ENCODE measurements at regions not wholly inside any gene's neighbourhood (a gene's known extent, or its start where the extent isn't known, plus 50 kb on each side); places are given as distances from the start of the nearest gene placed in this dataset.

DNA sequence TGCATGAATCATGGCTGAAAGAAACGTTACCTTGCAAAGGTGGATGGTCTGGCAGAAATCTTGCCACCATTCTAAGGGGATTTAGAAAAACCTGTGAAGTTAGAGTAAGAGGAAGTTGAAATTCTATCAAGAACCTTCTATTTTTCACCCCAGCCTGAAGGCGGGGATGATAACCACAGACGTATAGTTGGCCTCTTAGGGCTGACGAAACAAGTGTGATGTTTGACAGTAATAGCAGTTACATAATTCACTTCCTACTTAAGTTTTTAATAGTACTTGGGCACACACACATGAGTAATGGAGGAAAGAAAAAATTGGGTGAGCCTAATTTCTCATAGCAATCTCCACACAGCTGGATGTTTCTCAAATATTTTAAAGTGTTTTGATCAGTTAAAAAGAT, 336.6 kb upstream of the SALL3 start:
- no peak for DNase-seq (ENCODE audit: low read depth in 2 of 2)

DNA sequence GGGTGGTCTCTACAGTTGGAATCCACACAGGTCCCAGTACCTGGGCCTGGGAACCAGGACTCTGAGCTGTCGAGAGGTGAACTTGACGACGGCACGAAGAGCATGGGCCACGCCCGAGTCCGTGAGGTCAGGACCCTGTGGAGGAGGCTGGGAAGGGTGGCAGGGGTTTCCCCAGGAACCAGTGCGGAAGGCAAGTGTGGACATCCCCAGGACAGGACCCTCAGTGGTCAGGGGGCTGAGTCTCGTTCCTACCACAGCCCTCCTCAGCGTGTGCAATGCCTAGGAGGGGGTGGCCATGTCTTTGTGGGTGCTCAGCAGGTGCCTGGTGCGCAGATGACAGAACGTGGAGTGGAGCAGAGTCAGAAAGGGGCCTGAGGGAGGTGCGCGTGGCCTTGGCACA, 335.6 kb upstream of the SALL3 start:
- no peak for DNase-seq (ENCODE audit: low read depth in 2 of 2)

DNA sequence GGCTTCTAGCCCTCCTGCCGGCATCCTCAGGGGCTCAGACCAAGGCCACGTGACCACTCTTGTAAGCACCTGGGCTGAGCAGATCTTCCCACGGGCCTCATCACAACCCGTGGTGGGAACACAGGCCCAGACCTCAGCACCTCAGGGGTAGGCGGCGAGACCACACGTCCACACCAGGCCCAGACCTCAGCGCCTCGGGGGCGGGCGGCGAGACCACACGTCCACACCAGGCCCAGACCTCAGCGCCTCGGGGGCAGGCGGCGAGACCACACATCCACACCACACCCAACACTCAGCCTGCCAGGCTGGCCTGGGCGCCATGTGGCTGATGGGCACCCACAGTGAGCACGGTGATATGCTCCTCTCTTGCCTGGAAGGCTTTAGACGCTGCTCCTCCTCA, 334.4 kb upstream of the SALL3 start:
- no peak for DNase-seq (ENCODE audit: low read depth in 2 of 2)

DNA sequence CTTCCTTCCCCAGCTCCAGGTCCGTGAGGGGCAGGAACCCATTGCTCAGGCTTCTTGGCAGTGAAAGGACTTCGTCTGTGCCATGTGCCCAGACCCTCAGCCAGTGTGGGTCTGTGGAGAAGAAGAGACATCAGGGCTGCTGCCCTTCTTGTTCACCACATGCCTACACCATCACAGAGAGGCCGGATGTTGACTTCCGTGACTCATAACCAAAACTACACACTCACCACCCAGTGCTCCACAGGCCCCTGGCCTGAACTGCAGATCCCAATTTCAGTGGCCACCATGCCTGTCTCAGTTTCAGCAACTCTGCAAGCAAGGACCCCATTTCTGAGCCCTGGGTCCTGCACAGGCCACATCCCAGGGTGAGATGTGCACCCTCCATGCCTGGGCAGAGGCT, 332.6 kb upstream of the SALL3 start:
- no peak for DNase-seq (ENCODE audit: low read depth in 2 of 2)

GRCh38 chr18:78649421-78649820, 330.2 kb upstream of the SALL3 start:
- no peak for DNase-seq (ENCODE audit: low read depth in 2 of 2)

GRCh38 chr18:78650926-78651325, 328.7 kb upstream of the SALL3 start:
- DNase-seq (ENCODE audit: low read depth in 2 of 2), result no peak

DNA sequence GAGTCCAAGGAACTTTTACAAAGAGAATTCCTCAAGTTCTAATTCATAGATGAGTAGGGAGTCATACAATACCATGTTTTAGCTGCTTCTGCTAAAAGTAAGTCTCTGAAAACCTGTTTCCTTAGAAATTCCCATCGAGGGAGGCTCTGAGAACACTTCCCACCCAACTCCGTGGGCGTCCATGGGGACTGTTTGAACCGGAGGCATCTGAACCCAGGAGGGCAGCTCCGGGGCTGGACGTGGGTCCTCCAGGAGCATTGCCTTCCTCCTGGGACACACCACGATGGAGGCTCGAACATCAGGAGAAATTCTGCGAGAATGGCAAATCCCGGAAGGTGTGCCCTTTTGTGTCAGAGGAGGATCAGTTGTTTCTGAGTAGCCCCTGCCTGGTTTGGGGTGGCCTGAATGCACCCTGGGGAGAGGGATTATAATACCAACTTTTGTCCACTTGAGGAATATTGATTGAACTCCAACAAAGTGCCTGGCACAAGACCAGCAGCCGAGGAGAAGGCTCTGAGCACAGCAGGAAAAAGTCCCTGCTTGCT, 327.5 kb upstream of the SALL3 start:
- DNase-seq (ENCODE audit: low read depth in 2 of 2), result no peak

DNA sequence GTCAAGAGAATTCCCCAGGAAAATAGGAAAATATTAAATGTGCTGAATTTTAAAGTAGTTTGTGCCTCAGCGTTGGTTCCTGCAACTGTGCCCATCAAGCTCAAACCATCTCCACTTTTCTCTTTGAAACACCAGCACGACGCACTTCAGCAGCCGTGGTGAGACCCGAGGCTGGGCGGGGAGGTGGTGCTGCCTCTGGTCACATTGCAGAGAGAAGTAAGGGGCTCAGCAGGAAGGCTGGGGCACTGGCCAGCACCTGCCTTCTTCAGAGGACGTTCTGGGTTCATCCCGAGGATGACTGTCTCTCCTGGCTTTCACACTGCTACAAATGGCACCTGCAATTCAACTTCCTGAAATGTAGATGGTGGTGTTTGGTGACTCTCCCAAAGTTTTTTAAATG, 323.7 kb upstream of the SALL3 start:
- no peak for DNase-seq (ENCODE audit: low read depth in 2 of 2)

GRCh38 chr18:78656346-78656925, 323.2 kb upstream of the SALL3 start:
- no peak for DNase-seq (ENCODE audit: low read depth in 2 of 2)

DNA sequence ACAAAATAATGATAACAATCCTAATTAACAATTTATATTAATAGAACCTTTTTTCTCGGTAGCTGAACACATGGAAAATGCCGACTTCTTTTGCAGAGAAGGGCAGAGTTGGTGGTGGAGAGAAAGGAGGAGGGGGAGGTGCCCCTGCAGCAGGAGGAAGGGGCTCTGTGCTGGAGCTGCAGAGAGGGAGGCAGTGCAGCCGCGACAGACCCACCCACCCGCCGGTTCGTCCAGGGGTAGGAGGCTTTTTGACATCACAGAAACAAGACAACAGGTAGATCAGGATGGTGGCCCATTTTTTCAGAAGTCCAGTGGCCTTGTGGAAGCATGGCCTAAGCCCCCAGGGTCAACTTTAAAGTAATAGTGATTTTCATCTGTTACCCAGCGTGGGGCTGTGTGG, 321.1 kb upstream of the SALL3 start:
- DNase-seq (ENCODE audit: low read depth in 2 of 2), result no peak

DNA sequence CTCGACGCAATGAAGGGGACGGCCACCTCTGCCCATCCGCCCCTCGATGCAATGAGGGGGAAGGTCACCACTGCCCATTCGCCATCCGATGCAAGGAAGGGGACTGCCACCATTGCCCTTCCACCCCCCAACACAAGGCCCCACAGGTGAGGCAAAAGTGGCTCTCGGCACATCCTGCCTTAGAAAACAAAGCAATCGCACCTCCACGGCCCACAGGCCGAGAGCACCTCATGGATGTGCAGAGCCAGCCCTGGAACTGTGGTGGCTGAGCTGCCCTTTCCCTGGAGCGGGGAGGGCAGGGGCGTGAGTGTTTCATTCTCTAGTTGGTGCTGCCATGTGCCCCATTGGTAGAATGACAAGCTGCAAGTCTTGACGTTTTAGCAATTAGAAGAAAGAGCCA, 320.6 kb upstream of the SALL3 start:
- DNase-seq (ENCODE audit: low read depth in 2 of 2), result no peak

DNA sequence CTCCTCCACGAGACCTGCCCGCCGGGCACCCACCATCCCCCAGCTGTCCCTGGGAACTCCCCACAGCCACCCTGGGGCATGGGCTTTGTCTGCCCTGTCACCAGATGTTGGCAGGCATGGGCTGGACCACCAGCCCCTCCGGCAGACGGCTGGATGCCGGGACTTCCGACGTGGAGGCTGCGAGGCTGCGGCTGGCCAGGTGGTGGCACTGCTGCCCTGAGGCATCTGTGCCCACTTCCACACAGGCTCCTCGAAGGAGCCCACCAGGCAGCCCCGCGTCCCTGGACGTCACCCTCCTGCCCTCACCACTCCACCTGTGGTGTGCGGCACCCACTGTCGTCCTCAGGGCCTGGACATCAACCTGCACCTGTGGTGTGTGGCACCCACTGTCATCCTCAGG, 319.9 kb upstream of the SALL3 start:
- DNase-seq (ENCODE audit: low read depth in 2 of 2), result peak in 1 of 2 donors; percentile 19

DNA sequence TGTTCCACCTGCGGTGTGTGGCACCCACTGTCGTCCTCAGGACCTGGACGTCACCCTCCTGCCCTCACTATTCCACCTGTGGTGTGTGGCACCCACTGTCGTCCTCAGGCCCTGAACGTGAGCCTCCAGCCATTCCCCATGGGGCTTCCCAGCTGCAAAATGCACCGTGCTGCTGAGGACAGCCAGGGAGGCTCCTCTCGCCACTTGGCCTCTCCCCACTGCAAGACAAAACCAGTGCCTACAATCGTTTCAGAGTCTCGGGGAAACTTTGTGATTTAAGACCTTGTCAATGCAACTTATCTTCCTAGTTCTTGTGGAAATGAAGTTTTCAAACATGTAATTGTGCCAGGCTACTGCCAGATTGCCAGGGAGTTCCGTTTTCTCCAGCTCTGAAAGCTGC, 319.3 kb upstream of the SALL3 start:
- no peak for DNase-seq (ENCODE audit: low read depth in 2 of 2)

GRCh38 chr18:78661316-78661715, 318.3 kb upstream of the SALL3 start:
- no peak for DNase-seq (ENCODE audit: low read depth in 2 of 2)

DNA sequence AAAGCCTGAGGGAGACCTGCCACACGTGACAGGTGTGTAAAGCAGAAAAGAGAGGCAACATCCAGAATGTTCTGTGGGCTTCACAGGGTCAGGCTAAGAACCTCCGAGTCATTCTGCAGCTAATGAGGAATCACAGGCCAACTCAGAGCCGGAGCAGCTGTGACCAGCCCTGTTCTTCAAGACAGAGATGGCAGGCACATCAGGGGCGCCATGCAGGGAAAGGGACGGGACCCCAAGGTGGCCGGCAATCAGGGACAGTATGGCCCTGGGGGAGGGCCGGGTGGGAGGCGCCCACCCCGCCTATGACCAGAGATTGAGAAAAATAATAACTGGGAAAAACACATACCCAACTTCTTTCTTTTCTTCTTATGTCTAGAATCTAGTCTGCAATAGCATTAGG, 316.7 kb upstream of the SALL3 start:
- no peak for DNase-seq (ENCODE audit: low read depth in 2 of 2)

DNA sequence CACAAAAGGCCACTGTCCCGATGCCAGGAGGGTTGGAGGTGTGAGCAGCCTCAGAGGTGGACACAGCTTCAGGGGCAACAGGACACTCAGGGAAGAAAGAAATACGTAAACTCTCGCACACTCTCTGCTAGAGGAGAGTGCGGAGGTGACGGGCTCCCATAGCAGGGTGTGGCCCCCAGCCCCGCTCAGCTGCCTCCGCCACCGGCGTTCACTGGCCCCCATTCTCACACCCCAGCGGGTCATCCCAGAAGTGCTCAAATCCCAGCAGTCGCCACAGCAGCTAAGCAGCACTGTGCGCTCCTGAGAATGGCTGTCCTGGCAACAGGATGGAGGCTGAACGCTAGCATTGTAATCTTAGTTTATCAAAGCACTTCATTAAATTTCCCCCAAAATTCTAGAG, 315.6 kb upstream of the SALL3 start:
- DNase-seq (ENCODE audit: low read depth in 2 of 2), result no peak

DNA sequence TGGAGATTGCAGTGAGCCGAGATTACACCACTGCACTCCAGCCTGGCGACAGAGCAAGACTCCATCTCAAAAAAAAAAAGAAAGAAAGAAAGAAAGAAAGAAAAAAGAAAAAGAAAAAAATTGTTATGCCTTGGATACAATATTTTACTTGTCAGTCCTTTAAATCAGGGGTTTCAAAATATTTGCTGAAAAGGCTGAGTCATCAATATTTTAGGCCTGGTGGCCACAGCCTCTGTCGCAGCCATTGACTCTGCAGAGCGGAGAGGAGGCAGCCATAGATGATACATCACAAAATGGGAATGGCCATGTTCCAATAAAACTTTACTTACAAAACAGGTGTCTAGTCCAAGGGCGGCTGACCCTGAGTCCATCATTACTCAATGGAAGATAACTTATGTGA, 314.8 kb upstream of the SALL3 start:
- DNase-seq (ENCODE audit: low read depth in 2 of 2), result no peak

DNA sequence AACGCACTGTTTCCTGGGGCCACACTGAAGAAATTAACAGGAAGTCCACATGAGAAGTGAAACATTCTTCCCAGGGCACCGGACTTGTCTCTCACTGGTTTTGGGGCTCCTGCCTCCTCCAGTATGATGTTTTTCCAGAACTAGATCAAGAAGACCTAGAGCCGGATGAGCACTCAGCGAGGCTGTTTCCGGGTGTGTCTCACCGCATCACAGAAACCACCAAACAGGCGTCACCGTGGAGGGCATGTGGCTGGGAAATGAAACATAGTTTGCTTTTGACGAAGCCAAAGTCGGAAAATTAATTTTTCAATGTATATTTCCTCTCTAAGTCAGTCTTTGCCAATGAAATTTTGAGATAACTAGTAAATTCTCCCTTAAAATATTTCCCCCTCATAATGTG, 314.0 kb upstream of the SALL3 start:
- DNase-seq (ENCODE audit: low read depth in 2 of 2), result no peak

DNA sequence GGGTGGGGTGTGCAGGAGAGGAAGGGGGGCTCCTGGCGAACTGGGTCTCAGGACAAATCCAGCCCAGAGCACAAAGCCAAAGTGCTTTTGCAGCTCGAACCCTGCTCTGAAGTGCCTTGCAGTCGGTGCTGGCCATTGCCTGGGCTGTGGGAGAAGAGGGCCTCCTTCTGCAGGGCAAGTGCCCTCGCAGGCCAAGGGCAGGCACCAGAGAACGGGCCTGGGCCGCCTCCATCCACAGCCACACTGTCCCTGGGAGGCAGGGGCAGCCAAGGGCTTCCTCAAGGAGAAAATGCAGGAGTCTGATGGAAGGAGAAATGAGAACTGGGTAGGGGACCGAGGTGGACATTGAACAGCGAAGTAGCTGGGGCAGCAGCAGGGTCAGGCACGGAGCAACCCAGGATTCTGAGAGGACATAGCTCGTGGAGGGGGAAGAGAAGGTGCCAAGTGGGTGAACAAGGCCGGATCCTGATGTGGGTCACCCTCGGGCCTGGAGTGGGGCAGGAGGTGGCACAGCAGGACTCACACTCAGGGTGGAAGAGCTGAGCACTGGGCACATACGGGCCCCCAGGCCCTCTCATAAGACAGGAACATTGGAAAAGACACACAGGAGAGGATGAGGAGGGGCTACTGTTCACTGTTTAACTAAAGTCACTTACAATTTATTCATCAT, 312.8 kb upstream of the SALL3 start:
- no peak for DNase-seq (ENCODE audit: low read depth in 2 of 2)

DNA sequence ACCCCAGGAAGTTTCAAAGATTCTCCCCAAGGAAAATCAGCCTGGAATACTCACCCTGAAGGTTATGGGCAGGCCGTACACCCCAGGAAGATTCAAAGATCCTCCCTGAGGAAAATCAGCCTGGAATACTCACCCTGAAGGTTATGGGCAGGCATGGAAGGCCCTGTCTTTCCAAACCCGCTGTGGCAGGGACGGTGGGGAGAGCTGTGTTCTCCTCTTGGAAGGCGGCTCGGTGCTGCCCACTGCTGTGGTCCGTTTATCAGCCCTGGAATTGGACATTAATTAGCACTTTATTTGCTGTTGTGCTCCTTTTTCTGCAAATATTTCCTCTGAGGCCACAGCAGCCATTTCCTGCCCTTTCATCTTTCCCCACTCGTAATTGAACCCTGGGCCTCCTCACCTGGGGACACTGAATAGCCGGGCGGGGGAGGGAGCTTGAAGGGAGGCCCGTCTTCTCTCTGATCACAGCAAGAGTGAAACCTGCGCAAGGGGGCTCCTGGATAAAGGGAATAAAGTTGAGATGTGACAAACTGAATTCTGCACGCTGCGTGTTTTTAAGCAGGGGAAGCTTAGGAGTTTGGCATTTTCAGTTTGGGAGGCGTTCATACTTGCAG, 308.7 kb upstream of the SALL3 start:
- DNase-seq (ENCODE audit: low read depth in 2 of 2), result no peak

DNA sequence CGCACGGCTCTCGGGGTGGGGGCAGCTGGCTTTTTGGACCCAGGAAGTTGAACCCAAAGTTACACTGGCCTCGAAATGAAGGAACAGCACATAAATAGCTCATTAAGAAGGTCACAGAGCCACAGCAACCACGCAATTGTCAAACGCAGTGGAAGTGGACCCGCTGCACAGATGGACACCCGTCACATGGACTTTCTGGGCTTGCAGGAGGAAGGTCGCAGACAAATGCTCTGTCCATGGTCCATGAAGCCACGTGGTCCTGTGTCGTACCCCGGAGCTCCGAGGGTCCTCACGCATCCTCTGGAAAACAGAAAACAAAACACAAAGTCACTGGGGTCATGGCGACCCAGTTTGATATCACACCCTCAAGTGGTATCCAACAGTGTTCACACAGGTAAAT, 308.1 kb upstream of the SALL3 start:
- DNase-seq (ENCODE audit: low read depth in 2 of 2), result no peak

- no peak for DNase-seq (ENCODE audit: low read depth in 2 of 2)
Observed at GRCh38 chr18:78672862-78673446, 306.7 kb upstream of the SALL3 start.

Data from stimulated activated CD8-positive, alpha-beta memory T cell treated with anti-CD3 and anti-CD28 coated beads, Interleukin-2, amount 100 ng/mL, for 48 hours (primary cell).